ENCODE measurements at regions not wholly inside any gene's neighbourhood (a gene's known extent, or its start where the extent isn't known, plus 50 kb on each side); places are given as distances from the start of the nearest gene placed in this dataset.
"Not testable (repeated sequence)": the region's sequence is repeated elsewhere in the genome, so short reads cannot be mapped to it uniquely, and the experiment has no call there.

DNA sequence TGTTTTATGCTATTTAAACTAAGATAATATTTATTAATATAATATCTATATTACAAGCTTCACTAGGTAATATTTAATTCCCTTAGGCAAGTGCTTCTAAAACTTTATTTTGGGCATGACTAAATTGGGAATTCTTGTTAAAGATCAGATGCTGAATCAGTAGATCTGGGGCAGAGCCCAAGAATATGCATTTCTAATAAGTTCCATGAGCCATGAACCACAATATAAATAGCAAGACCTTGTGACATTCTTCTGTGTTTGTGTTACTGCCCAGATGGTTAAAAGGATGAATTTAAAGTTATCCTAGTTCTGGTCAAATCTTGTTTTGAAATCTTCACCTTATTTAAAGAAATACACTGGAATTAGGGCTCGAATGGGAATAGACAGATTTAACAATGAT, 258.4 kb upstream of the CACNA2D1 start:
- no peak for DNase-seq

DNA sequence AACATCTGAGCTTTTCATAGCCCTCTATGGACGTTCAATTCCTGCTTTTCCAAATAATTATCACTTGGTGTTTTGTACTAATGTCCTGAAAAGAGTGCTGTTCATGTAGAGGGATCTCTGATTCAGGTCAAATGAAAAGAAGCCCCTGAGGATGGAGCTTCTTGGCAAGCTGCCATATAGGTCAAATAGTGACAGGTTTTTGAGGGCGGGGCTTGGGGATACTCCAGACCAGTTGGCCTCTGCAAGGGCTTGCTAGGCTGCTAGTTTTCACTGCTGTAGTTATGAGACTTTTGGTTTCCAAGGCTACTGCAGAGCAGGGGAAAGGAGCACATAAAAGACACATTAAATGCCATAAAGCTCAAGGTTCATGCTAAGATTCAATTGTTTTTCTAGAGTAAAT, 257.2 kb upstream of the CACNA2D1 start:
- DNase-seq: no peak

DNA sequence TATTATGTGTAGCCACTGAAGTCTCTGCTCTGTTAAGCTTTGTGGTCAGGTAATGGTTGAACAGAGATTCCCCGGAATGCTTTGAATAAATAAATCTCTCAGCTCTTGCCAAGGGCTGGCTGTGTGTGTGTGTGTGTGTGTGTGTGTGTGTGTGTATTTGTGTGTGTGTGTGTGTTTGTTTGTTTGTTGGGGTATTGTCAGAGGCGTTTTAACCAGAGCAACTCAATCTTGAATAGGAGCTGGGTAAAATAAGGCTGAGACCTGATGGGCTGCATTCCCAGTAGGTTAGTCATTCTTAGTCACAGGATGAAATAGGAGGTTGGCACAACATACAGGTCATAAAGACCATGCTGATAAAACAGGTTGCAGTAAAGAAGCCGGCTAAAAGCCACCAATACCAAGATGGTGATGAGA, 256.2 kb upstream of the CACNA2D1 start:
- no peak for DNase-seq

DNA sequence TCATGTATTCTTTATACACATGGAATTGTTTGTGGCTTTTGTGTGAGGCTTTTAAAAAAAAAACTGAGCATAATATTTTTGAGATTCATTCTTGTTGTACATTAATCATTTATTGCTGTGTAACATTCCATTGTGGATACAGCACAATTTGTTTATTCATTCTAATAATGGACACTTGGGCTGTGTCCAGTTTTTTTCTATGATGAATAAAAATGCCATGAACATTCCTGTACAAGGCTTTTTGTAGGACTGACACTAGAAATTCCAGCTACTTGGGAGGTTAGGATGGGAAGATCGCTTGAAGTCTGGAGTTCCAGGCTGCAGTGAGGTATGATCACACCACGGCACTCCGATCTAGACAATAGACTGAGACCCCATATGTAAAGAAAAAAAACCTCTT, 254.3 kb upstream of the CACNA2D1 start:
- no peak for DNase-seq

DNA sequence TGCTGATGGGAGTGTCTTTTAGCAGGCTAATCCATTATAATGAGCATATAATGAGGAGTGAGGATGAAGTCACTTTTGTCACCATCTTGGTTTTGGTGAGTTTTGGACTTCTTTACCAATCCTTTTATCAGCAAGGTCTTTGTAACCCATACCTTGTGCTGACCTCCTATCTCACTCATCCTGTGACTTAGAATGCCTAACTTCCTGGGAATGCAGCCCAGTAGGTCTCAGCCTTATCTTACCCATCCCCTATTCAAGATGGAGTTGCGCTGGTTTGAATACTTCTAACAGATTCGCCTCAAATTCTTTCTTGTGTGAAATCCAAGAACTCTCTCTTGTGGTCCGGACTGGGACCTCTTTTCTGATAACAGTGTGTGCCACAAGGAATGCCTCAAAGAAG, 253.1 kb upstream of the CACNA2D1 start:
- no peak for DNase-seq

DNA sequence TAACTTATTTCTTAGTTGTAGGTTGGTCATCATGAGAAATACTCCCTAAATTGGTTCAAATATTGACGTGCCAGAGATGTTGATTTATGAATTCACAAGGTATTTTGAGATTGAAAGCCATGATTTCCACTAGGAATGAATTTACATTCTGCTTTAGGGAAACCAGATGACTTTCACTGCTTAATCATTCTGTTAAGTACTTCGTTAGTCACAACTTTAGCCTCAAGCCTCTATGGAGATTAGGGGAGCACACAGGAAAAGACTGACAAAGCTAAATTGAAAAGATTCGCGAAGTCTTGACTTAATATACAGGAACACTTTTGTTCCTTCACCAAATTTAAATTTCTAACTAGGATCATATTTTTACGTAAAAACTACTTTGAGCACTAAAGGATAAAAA, 250.4 kb upstream of the CACNA2D1 start:
- no peak for DNase-seq

DNA sequence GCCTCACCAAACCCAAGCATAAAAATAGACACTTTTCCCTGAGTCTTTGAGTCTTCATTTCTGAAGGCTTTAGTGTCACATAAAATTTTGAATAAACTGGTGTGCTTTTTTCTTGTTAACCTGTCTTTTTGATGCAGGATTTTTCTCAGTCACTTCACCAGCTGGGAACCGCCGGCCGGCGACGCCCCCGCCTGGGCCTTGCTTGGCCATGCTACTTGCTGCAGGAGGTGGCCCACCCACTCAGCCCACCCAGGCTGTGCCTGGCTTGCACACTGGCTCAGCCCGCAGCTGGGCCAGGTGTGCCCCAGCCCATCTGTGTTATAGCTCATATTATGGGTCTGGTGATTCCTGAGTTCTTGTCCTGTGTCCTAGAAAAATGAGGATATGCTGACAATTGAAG, 247.4 kb upstream of the CACNA2D1 start:
- DNase-seq: no peak

DNA sequence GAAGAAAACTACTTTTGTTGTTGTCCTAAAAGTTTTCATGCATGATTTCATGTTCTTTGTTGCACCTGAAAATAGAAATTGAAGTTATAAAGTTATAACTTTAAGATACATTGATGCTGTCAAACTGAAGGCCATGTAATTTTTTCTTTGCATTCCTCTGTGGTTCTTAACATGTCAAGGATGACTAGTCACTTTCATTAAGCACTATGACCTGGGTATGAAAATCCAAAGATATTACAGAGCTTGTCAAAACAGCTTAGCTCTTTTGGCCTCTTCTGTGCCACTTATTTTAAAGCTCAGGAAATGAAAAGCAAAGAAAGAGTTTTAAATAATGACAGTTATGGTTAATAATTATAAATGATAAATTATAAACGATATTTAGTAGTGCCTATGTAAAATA, 241.6 kb upstream of the CACNA2D1 start:
- DNase-seq: no peak

DNA sequence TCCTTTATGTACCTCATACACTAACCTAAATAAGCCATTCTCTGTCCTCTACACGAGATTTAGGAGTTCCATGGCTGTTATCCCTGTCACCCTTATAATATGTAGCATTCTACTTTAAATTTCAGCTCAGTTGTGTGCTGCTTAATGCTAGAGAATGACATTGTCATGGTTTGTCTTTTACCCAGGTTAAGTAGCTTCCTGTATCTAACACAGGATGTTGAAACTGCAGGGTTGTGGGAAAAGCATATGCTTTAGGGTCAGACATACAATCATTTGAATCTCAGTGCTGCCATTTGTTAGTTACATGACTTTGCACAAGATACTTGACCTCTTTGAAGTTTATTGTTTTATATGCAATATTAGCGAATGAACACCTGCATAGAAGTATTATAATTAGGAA, 235.1 kb upstream of the CACNA2D1 start:
- DNase-seq: no peak

DNA sequence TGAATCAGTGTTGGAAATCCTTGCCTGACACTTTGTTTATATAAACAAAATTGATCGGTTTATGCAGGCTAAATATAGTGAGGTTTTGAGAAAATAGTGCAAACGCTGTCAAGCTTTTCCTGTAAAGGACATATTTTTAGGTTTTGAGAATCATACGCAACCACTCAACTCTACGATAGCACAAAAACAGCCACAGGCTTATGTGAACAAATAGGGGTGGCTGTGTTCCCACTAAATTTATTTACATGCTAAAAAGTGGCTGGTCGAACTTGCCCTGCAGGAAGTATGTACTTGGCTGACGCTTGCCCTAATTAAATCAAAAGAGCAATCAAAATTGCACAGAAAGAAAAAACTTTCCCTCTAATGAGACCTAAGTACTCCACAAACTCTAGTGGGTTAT, 234.7 kb upstream of the CACNA2D1 start:
- no peak for DNase-seq

DNA sequence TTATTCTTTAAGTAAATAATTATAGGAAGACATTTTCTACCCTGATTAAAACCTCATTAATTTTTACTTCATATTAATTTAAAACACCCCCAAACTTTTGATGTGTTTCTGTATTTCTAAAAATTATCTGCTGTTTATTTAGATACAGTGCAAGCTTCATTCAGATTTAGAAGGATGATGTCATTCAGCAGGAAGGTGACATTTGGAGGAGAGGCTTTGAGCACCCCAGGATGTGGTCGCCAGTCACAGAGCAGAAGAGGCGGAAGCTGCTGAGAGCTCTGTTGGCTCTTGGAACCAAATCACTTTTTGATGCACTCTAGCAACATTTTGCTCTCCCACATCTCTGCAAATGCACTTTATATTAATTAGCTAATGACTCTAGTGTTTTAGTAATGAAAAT, 233.9 kb upstream of the CACNA2D1 start:
- no peak for DNase-seq

DNA sequence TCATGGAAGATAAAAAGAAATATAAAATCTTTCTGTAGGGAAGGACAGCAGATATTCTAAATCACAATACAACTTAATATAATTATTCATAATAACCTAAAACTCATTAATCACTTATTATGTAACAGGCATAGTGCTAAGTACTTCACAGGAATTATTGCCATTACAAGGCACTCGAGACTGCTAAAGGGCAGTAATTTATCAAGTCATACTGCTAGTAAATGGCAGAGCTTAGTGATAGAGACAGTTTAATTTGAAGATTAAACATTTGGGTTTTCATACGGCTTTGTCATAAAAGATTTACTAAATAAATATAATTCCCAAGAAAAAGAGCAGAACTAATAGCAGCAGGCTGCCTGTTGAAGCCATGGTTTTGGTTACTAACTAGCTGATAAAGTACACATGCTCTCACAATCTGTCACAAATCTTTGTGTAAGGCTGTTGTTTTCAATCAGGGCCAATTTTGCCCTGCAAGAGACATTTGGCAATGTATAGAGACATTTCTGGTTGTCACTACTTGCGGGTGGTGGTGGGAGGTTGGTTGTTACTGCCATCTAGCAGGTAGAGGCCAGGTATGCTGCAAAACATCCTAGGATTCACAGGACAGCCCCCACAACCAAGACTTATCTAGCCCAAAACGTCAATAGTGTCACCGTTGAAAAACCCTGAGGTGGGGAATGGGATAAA, 233.3 kb upstream of the CACNA2D1 start:
- no peak for DNase-seq

DNA sequence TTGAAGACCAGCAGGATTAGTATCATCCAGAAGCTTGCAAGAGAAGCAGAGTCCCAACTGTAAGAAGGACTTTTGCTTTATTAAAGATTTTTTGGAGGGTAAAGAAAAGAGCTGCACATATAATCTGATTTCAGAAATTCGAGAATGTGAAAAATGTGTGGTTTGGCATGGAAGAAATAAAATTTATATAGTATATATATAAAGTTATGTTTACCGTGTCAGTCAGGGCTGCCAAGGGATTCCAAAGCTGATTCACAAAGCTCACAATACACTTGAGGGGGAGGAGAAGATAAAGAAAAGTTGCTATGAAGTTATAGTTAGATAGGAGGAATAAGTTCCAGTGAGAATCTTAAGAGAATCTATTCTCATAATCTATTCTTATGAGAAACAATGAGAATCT, 231.8 kb upstream of the CACNA2D1 start:
- DNase-seq: no peak

DNA sequence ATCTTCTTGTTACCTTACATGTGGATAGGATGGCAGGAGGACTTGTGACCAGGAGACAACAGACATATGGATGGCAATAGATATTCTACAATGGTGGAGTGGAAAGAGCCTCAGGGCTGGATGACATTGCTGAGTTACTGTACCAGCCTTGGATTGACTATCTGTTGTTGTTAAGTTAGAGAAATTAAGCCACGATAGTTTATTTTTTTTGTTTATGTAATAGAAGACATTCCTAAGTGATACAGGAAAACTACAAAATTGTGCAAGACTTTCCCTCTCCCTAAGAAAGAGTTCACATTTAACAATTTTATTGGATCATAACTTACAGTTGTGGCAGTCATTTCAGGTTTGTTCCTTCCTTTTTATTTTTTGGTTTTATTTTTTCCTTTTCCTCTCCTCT, 230.7 kb upstream of the CACNA2D1 start:
- no peak for DNase-seq

DNA sequence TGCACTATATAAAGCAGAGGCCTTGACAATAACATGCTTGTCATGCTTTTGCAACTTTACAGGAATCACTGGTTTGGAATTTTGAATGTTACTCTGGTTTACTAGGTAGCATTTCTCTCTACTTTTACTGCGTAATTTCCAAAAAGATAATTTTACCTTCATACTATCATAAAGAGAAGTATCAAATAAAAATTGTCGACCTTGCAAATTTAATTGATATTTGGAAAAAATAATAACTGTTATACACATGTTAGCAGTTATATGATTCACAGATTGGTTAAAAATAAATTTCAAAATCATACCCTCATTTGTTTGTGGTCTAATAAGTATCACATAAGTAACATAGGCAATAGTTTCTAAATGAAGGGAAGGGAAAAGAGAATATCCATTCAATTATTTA, 228.5 kb upstream of the CACNA2D1 start:
- DNase-seq: no peak

DNA sequence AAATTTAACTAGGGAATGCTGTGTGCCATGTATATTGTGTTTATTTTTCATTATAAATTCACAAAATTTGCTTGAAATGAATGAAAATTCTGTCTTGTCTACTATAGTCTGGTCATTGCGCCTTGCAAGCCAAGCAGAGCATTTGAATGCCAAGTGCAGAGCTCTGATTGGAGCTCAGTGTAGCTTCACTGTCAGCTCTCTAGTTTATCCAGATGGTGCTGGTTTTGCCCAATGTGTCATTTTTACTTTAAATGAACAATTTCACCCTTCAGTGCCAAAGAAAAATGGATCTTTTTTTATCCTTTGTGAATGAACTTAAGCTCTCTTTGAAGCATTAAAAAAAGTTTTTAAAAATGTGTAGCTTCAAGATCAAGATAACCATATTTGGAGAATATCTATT, 225.6 kb upstream of the CACNA2D1 start:
- DNase-seq: no peak

DNA sequence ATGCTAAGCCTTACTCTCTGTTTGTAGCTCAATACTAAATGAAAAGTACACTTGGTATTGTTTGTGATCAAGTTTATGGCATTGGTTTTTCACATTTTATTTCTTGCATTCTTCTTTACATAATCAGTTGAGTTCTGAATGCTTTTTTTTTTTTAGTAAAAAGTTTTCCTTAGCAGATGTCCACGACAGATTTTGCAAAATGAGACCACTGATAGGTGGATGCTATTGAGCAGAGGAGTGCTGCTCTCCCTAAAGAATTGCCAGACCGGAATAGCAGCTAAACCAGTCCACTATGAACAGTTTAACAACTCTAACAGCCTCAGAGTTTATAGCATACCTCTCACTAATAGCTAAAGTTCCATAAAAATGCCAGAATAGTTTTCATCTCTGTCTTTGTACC, 225.1 kb upstream of the CACNA2D1 start:
- no peak for DNase-seq

DNA sequence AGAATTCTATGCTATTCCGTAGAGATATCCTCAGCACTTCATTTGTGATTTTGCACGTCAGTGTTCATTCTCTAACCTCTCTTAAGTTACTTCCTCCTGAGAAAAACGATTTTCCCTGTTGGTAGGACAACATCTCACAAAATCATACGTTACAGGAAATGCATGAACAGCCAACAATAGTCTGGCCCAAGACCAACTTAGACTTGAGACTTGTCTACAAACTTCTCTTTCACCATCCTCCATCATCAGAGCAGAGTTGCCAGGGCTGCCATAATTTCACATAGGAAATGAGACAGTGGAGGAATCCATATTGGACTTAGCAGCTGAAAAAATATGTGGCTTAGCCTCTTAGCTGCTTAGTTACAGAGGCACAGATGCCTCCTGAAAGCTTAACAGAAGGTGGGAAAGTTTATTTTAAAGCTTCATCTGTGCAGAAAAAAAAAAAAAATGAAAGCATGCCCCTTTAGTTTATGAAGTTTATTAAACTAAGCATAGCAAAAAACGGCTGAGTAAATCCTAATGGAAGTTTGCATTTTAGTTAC, 222.5 kb upstream of the CACNA2D1 start:
- no peak for DNase-seq

DNA sequence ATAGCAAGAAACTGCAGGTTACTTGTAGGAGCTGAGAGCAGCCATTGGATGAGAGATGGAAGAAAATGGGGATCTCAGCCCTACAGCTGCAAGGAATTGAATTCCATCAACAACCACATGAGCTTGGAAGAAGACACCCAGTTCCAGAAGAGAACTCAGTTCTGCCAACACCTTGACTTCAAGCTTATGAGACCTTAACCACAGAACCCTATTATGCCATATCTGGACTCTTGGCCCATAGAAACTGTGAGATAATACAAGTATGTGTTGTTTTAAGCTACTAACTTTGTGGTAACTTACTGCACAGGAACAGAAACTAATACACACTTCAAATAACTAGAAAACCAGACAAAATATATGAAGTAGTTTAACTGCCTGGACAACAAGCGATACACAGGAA, 212.4 kb upstream of the CACNA2D1 start:
- no peak for DNase-seq

DNA sequence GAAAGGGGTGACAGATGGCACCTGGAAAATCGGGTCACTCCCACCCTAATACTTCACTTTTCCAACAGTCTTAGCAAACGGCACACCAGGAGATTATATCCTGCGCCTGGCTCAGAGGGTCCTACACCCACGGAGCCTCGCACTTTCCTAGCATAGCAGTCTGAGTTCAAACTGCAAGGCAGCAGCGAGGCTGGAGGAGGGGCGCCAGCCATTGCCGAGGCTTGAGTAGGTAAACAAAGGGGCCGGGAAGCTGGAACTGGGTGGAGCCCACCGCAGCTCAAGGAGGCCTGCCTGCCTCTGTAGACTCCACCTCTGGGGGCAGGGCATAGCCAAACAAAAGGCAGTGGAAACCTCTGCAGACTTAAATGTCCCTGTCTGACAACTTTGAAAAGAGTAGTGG, 206.5 kb upstream of the CACNA2D1 start:
- DNase-seq: not testable (repeated sequence)

DNA sequence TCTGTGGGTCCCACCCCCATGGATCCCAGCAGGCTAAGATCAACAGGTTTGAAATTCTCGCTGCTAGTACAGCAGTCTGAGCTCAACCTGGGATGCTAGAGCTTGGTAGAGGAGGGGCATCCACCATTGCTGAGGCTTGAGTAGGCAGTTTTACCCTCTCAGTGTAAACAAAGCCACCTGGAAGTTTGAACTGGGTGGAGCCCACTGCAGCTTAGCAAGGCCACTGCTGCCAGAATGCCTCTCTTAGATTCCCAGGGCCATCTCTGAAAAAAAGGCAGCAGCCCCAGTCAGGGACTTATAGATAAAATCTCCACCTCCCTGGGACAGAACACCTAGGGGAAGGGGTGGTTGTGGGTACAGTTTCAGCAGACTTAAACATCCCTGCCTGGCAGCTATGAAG, 190.0 kb upstream of the CACNA2D1 start:
- DNase-seq: no peak

DNA sequence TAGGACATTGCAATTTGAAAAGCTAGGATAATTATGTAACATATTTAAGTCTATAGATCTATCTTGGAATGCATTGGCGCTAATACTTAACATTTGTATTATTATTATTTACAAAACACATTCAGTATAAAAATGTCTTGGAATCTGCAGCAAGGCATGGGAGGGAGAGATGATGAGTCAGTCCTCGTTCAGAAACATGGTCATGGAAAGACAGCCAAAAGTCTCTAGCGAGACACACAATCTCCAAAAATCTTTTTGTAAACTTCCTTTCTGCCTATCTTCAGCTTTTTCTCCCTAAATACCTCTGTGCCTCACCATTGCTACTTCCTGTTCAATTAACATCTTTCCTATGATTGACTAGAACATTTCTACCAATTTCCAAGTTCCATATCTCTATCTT, 188.4 kb upstream of the CACNA2D1 start:
- no peak for DNase-seq

DNA sequence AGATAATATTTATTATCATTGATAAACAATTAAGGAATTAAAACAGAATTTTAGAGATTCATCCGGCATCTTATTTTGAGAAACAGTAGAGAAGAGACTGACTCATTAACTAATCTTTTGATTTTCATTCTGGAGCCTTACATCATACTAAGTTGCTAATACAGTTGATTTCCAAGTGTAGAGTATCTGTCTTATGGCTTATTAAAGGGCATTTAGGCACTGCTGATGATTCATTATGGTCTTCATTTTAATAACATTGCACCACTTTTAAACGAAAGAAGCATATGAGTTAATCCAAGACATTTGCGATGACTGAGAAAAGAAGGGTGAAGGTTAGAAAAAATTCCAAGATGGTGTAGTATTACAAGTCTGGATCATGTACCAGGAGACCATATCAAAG, 186.0 kb upstream of the CACNA2D1 start:
- no peak for DNase-seq

DNA sequence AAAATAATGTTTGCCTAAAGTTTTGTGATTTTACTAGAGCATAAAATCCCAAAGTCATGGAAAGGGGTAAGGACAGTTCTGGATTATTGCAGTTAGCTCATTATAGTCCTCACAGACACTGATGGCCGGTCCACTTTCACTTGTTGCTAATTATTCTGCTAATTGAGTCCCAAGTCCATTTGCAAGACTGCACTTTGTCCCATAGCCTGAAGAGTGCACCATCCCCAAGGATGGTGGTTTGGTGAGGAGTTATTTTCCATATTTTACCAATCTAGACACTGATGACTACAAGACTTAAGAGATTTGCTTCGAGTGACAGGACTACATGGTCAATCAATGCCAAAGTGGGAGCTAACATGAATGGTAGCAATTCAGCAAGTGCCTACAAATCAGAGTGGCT, 181.8 kb upstream of the CACNA2D1 start:
- DNase-seq: no peak

DNA sequence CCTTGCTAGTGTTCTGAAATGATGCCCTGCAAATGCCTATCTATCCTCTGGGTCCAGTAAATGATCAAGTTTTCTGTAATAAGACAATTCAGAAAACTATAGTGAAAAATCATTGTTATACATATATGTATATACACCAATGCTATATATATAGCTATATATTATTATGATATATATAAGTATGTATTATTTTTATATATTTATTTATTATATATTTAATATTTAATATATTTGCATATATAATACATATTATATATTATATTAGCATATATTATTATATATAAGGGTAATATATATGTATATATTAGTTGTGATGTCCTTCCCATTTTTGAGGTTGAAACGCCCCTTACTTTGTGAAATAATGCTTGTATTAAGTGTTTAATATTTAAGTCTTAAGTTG, 181.4 kb upstream of the CACNA2D1 start:
- no peak for DNase-seq

DNA sequence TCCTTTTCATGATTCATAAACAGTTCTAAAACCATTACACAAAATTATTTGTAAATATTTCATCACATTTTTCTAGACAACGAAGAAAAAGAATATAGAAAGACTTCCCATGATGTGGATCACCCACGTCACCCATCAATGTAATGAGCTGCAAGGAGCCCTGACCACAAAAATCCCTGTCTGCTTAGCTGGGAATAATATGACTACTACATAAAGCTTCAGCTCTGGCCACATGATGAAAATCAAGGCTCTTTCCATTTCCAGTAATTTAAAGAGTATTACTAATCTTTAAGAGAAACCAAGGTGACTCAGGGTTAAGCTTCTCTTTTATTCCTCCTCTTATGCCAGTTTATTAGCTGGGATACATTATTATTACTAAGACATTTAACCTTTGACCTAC, 180.8 kb upstream of the CACNA2D1 start:
- no peak for DNase-seq
